ENCODE measurements at regions not wholly inside any gene's neighbourhood (a gene's known extent, or its start where the extent isn't known, plus 50 kb on each side); places are given as distances from the start of the nearest gene placed in this dataset.
A peak's percentile ranks its signal among the peaks of the same experiment; 100 is the strongest.

DNA sequence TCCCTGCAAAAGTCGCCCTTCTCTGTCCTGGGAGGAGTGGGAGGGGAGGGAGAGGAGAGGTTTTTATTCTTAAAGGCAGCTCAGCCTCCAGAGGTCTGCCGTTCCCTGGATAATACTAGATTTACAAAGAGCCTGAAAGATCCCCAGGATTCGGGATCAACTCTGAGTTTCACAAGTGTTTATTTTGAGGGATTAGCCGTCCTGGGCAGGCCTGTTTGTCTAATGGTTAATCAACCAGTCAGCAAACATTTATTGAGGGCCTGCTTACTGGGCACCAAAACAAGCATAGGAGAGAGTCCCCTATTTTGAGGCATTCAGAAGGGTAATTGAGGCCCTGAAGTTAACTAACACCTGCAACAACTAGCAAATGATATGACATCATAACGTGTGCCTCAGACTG lies 152.6 kb upstream of the SLC1A4 start:
- Mint-ChIP-seq H3K4me3 (no peak overlapping the region), H3K36me3 (no peaks in the 10 kb centered on the region), H3K27me3 (no peaks in the 10 kb centered on the region), H3K27ac (no peak overlapping the region), H3K4me1 (ENCODE audit: low read depth) (peaks cover 6% of the 10 kb centered on the region), H3K9me3 (no peaks in the 10 kb centered on the region)
- no peak for DNase-seq
- CTCF ChIA-PET: interaction anchor here (0.8 to 0.9 kb wide), 2 partner anchors 184 to 190 kb away, joined by 4 to 5 read pairs; no protein-coding TSS in a partner anchor
- POLR2A ChIA-PET: interaction anchor here (1.0 kb wide), 1 partner anchor 12 kb away, joined by 4 read pairs; no protein-coding TSS in a partner anchor
- intact Hi-C loops (cut with micrococcal nuclease): no loop called here

DNA sequence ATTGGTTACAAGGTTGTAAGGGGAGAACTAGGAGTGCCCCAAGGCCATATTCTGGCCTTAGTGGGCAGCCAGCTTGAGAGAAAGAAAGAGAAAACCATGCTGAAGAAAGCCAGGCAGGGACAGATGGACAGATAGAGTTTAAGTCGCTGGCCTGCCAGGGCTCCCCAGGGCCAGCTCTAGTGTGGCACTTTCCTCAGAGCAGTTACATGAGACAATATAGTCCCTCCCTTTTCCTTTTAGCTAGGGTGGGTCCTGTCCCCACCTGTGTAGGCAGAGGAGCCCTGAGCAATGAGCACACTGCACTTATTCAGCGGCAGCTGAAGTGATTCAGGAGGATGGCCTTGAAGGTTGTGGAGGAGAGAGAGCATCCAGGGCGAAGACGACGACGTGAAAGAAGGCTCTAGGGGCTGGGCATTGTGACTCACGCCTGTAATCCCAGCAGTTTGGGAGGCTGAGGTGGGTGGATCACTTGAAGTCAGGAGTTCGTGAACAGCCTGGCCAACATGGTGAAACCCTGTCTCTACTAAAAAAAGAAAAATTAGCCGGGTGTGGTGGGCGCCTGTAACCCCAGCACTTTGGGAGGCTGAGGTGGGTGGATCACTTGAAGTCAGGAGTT lies 152.0 kb upstream of the SLC1A4 start:
- CTCF ChIA-PET: no interaction called here
- H3K27ac Mint-ChIP-seq: no peak overlapping the region

GRCh38 chr2:64837925-64838641 lies 151.1 kb upstream of the SLC1A4 start:
- Mint-ChIP-seq H3K4me1 (ENCODE audit: low read depth) (peaks cover 2% of the 10 kb centered on the region), H3K27me3 (no peaks in the 10 kb centered on the region), H3K27ac (no peak overlapping the region), H3K4me3 (no peak overlapping the region), H3K9me3 (no peaks in the 10 kb centered on the region), H3K36me3 (no peaks in the 10 kb centered on the region)
- intact Hi-C loops (cut with micrococcal nuclease): no loop called here
- POLR2A ChIA-PET: no interaction called here
- DNase-seq: no peak
- CTCF ChIA-PET: no interaction called here

More for the DNA sequence above, 152.0 kb upstream of the SLC1A4 start:
- no peak overlapping the region for H3K4me3 Mint-ChIP-seq
- no peaks in the 10 kb centered on the region for H3K36me3 Mint-ChIP-seq
- POLR2A ChIA-PET: no interaction called here
- no peaks in the 10 kb centered on the region for H3K9me3 Mint-ChIP-seq
- intact Hi-C loops (cut with micrococcal nuclease): no loop called here
- H3K4me1 Mint-ChIP-seq (ENCODE audit: low read depth): peaks cover 2% of the 10 kb centered on the region
- no peak for DNase-seq
- no peaks in the 10 kb centered on the region for H3K27me3 Mint-ChIP-seq

DNA sequence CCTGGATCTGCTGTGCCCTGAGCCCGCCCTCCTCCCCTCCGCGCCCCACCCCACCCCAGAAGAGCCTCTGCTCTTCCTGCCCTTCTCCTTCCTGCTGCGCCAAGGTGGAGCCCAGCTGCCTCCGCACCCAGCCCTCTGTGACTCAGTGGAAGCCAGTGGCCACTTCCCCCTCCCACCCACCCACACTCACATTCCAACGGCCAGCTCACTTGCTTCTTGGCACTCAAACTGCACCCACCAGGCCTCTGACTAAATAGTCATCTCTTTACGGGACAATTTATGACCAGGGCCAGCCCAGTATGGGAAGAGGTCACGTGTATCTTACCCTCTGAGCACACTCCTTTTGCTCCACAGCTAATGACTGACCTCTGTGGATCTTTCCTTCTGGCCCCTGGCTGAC lies 150.4 kb upstream of the SLC1A4 start:
- H3K9me3 Mint-ChIP-seq: no peaks in the 10 kb centered on the region
- ChIA-PET CTCF (interaction anchor here (1.4 kb wide), 1 partner anchor 8 kb away, joined by 3 read pairs; no protein-coding TSS in a partner anchor), POLR2A (no interaction called here)
- H3K27me3 Mint-ChIP-seq: no peaks in the 10 kb centered on the region
- intact Hi-C loops (cut with micrococcal nuclease): no loop called here
- H3K4me1 Mint-ChIP-seq (ENCODE audit: low read depth): peaks cover 2% of the 10 kb centered on the region
- H3K27ac Mint-ChIP-seq: no peak overlapping the region
- H3K4me3 Mint-ChIP-seq: no peak overlapping the region
- no peak for DNase-seq
- H3K36me3 Mint-ChIP-seq: no peaks in the 10 kb centered on the region

DNA sequence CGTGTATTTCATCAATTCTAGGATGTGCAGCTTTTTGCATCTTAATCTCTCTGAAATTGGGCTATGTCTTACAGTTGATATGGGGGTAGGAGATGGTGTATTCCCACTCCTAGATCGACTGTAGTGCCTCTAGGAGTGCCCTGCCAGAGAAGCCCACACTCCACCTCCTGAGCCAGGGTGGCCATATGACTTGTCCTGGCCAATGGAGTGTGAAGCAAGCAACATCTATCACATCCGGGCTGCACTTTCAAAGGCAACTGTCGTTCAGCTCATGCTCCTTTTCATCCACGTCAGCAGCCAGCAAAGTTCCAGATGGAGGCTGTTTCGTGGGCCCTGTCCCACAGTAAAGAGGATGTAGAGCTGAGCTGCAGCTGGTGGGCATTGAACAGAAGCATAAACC lies 149.4 kb upstream of the SLC1A4 start:
- no peaks in the 10 kb centered on the region for H3K36me3 Mint-ChIP-seq
- intact Hi-C loops (cut with micrococcal nuclease): no loop called here
- no peaks in the 10 kb centered on the region for H3K27me3 Mint-ChIP-seq
- ChIA-PET CTCF (interaction anchor here (1.4 to 1.9 kb wide), 3 partner anchors 8 to 193 kb away, joined by 3 to 7 read pairs (median 4); no protein-coding TSS in a partner anchor), POLR2A (no interaction called here)
- peak; percentile 30 for DNase-seq
- H3K9me3 Mint-ChIP-seq: no peaks in the 10 kb centered on the region
- H3K4me3 Mint-ChIP-seq: no peak overlapping the region
- peaks cover 2% of the 10 kb centered on the region for H3K4me1 Mint-ChIP-seq (ENCODE audit: low read depth)
- no peak overlapping the region for H3K27ac Mint-ChIP-seq

DNA sequence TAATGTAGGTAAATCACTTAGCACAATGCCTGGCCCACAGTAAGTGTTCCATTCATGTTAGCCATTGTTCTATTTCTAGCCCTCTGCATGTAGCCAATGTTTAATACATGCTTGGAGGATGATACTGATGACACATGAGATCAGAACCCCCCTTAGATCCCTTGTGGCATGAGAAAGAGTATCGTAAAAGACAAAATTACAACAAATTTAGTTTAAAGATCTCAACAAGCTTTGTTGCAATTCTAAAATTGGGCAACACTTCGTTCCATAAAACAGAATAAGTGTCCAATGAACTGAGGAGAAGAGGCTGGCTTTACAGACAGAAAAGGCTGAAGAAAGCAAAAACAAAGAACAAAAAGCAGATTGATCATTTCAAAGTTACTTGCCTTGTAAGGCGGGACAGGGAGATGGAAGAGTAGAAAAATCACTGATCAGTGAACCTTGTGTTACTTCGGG lies 148.7 kb upstream of the SLC1A4 start:
- Mint-ChIP-seq H3K9me3 (no peaks in the 10 kb centered on the region), H3K27me3 (no peaks in the 10 kb centered on the region), H3K4me3 (no peak overlapping the region), H3K27ac (no peak overlapping the region), H3K36me3 (no peaks in the 10 kb centered on the region), H3K4me1 (ENCODE audit: low read depth) (peaks cover 2% of the 10 kb centered on the region)
- intact Hi-C loops (cut with micrococcal nuclease): no loop called here
- no peak for DNase-seq
- POLR2A ChIA-PET: no interaction called here
- CTCF ChIA-PET: interaction anchor here (1.4 to 1.9 kb wide), 2 partner anchors 9 to 194 kb away, joined by 4 to 7 read pairs; no protein-coding TSS in a partner anchor

GRCh38 chr2:64841461-64841860 lies 147.7 kb upstream of the SLC1A4 start:
- ChIA-PET CTCF (interaction anchor here (0.6 to 1.9 kb wide), 6 partner anchors 10 to 319 kb away, joined by 3 to 7 read pairs (median 4); partner anchors contain the start of gene SERTAD2), POLR2A (no interaction called here)
- H3K9me3 Mint-ChIP-seq: no peaks in the 10 kb centered on the region

GRCh38 chr2:64842030-64842429 lies 147.2 kb upstream of the SLC1A4 start:
- no peak overlapping the region for H3K27ac Mint-ChIP-seq

More at GRCh38 chr2:64841461-64841860, 147.7 kb upstream of the SLC1A4 start:
- H3K27me3 Mint-ChIP-seq: no peaks in the 10 kb centered on the region
- no peak overlapping the region for H3K27ac Mint-ChIP-seq
- H3K4me3 Mint-ChIP-seq: no peak overlapping the region
- DNase-seq: no peak
- peaks cover 2% of the 10 kb centered on the region for H3K4me1 Mint-ChIP-seq (ENCODE audit: low read depth)
- intact Hi-C loops (cut with micrococcal nuclease): no loop called here
- no peaks in the 10 kb centered on the region for H3K36me3 Mint-ChIP-seq

DNA sequence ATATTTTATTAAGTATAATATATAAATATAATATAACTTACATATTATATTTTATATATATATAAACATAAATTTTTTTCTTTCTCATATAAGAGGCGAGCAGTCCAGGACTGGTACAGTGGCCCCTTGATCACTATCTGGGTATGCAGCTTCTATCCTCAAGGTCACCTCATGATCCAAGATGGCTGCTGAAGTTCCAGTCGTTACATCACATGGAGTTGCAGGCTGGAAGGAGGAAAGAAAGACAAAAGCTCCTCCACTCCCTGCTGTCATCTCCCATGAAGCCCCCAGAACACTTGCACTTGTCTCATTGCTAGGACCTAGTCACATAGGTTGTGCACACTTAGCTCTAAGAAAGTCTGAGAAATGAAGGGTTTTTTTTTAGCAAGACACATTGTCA lies 145.1 kb upstream of the SLC1A4 start:
- Mint-ChIP-seq H3K9me3 (no peaks in the 10 kb centered on the region), H3K4me3 (no peak overlapping the region)

More at GRCh38 chr2:64842030-64842429, 147.2 kb upstream of the SLC1A4 start:
- ChIA-PET POLR2A (no interaction called here), CTCF (interaction anchor here (1.1 to 1.9 kb wide), 4 partner anchors 31 to 319 kb away, joined by 3 to 7 read pairs (median 4); partner anchors contain the start of gene SERTAD2)
- intact Hi-C loops (cut with micrococcal nuclease): no loop called here
- Mint-ChIP-seq H3K27me3 (no peaks in the 10 kb centered on the region), H3K4me3 (no peak overlapping the region), H3K36me3 (no peaks in the 10 kb centered on the region), H3K9me3 (no peaks in the 10 kb centered on the region), H3K4me1 (ENCODE audit: low read depth) (peaks cover 2% of the 10 kb centered on the region)
- DNase-seq: no peak

GRCh38 chr2:64845273-64845905 lies 143.8 kb upstream of the SLC1A4 start:
- ChIA-PET CTCF (no interaction called here), POLR2A (no interaction called here)
- no peaks in the 10 kb centered on the region for H3K9me3 Mint-ChIP-seq
- H3K36me3 Mint-ChIP-seq: no peaks in the 10 kb centered on the region
- no peak overlapping the region for H3K27ac Mint-ChIP-seq
- intact Hi-C loops (cut with micrococcal nuclease): no loop called here
- H3K27me3 Mint-ChIP-seq: no peaks in the 10 kb centered on the region
- H3K4me1 Mint-ChIP-seq (ENCODE audit: low read depth): no peaks in the 10 kb centered on the region
- no peak for DNase-seq
- H3K4me3 Mint-ChIP-seq: no peak overlapping the region

More for the DNA sequence above, 145.1 kb upstream of the SLC1A4 start:
- H3K36me3 Mint-ChIP-seq: no peaks in the 10 kb centered on the region
- ChIA-PET CTCF (interaction anchor here (0.8 to 1.2 kb wide), 2 partner anchors 16 to 226 kb away, joined by 3 to 4 read pairs; no protein-coding TSS in a partner anchor), POLR2A (no interaction called here)
- intact Hi-C loops (cut with micrococcal nuclease): no loop called here
- no peaks in the 10 kb centered on the region for H3K27me3 Mint-ChIP-seq
- no peak for DNase-seq
- peaks cover 2% of the 10 kb centered on the region for H3K4me1 Mint-ChIP-seq (ENCODE audit: low read depth)
- no peak overlapping the region for H3K27ac Mint-ChIP-seq

DNA sequence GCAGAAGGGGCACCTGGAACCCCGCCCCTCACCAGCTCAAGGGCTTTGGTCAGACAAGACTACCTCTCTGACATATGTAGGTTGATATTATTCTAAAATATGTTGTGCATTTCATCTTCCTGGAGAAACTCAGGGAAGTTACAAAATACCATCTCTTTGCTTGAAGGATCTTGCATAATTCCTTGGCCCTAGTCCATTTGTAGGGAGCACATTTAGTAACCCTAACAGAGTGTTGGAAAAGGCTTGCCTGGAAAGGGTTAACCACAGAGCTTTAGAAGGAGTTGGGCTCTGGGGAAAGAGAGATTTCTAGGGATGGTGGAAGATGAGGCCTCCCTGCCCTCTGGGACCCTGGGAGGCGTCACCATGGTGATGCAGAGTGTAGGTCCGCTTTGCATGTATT lies 143.0 kb upstream of the SLC1A4 start:
- H3K27me3 Mint-ChIP-seq: no peaks in the 10 kb centered on the region
- POLR2A ChIA-PET: no interaction called here
- no peak for DNase-seq
- H3K36me3 Mint-ChIP-seq: no peaks in the 10 kb centered on the region
- CTCF ChIA-PET: no interaction called here
- H3K4me3 Mint-ChIP-seq: no peak overlapping the region
- no peak overlapping the region for H3K27ac Mint-ChIP-seq
- intact Hi-C loops (cut with micrococcal nuclease): no loop called here
- no peaks in the 10 kb centered on the region for H3K9me3 Mint-ChIP-seq
- H3K4me1 Mint-ChIP-seq (ENCODE audit: low read depth): no peaks in the 10 kb centered on the region

DNA sequence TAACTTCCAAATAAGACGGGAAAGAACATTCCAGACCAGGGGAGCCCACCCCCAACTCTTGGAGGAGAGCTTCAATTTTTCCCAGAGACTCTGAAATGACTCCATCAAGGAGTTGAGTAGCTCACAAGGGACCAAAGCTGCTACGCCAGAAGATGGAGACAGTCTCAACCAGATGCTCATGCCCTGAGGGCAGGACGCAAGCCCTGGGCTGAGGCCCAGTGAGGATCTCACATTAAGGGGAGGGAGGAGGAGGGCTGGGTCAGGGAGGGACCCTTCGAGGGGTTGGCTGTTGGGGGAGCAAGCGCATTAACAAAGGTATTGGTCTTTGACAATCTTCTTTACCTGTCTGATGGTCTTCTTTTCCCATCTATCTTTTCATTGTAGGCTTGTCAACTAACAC lies 141.3 kb upstream of the SLC1A4 start:
- ChIA-PET CTCF (interaction anchor here (0.8 to 2.4 kb wide), 3 partner anchors 15 to 261 kb away, joined by 3 to 6 read pairs (median 6); no protein-coding TSS in a partner anchor), POLR2A (no interaction called here)
- Mint-ChIP-seq H3K27me3 (no peaks in the 10 kb centered on the region), H3K4me3 (no peak overlapping the region), H3K36me3 (no peaks in the 10 kb centered on the region), H3K4me1 (ENCODE audit: low read depth) (no peaks in the 10 kb centered on the region), H3K27ac (no peak overlapping the region), H3K9me3 (no peaks in the 10 kb centered on the region)
- intact Hi-C loops (cut with micrococcal nuclease): no loop called here
- DNase-seq: no peak

Data from activated CD4-positive, alpha-beta memory T cell treated with anti-CD3 and anti-CD28 coated beads for 36 hours (primary cell).